NCI-H1694 (cell line): ENCODE measurements at regions not wholly inside any gene's neighbourhood (a gene's known extent, or its start where the extent isn't known, plus 50 kb on each side); places are given as distances from the start of the nearest gene placed in this dataset.
"Not testable (repeated sequence)": the region's sequence is repeated elsewhere in the genome, so short reads cannot be mapped to it uniquely, and the experiment has no call there.

Experiments used
- DNase-seq: peaks from one replicate; lab custom pipeline; 2025; lab: John Stamatoyannopoulos, UW

- DNase-seq: no peak
These were observed 141.7 kb downstream of the C3orf38 start for GRCh38 chr3:88291486-88291885.

GRCh38 chr3:88298189-88298588, 148.4 kb downstream of the C3orf38 start:
- DNase-seq: no peak

- no peak for DNase-seq
These were observed 151.7 kb downstream of the C3orf38 start for GRCh38 chr3:88301273-88301995.

GRCh38 chr3:88301996-88302393, 152.2 kb downstream of the C3orf38 start:
- DNase-seq: no peak

- DNase-seq: not testable (repeated sequence)
These were observed 153.7 kb downstream of the C3orf38 start for GRCh38 chr3:88303331-88303904.

- no peak for DNase-seq
These were observed 157.9 kb downstream of the C3orf38 start for GRCh38 chr3:88307666-88308065.

- DNase-seq: no peak
These were observed 162.1 kb downstream of the C3orf38 start for GRCh38 chr3:88311826-88312225.

GRCh38 chr3:88312256-88312655, 162.5 kb downstream of the C3orf38 start:
- no peak for DNase-seq

- DNase-seq: no peak
These were observed 168.3 kb downstream of the C3orf38 start for GRCh38 chr3:88318067-88318466.

GRCh38 chr3:88321363-88322050, 171.7 kb downstream of the C3orf38 start:
- DNase-seq: no peak

GRCh38 chr3:88324788-88325187, 175.0 kb downstream of the C3orf38 start:
- no peak for DNase-seq

GRCh38 chr3:88334187-88334868, 184.6 kb downstream of the C3orf38 start:
- no peak for DNase-seq

- DNase-seq: no peak
These were observed 187.1 kb downstream of the C3orf38 start for GRCh38 chr3:88336894-88337293.

- DNase-seq: no peak
These were observed 193.5 kb downstream of the C3orf38 start for GRCh38 chr3:88343264-88343663.

GRCh38 chr3:88346643-88347042, 196.9 kb downstream of the C3orf38 start:
- no peak for DNase-seq

GRCh38 chr3:88362428-88362827, 212.7 kb downstream of the C3orf38 start:
- DNase-seq: no peak

- DNase-seq: no peak
These were observed 215.2 kb downstream of the C3orf38 start for GRCh38 chr3:88364926-88365325.

- DNase-seq: no peak
These were observed 219.6 kb downstream of the C3orf38 start for GRCh38 chr3:88369337-88369736.

- DNase-seq: no peak
These were observed 220.0 kb downstream of the C3orf38 start for GRCh38 chr3:88369767-88370166.

GRCh38 chr3:88385090-88385489, 235.3 kb downstream of the C3orf38 start:
- no peak for DNase-seq

GRCh38 chr3:88398581-88398980, 248.8 kb downstream of the C3orf38 start:
- DNase-seq: no peak

- no peak for DNase-seq
These were observed 253.6 kb downstream of the C3orf38 start for GRCh38 chr3:88403319-88403718.

- no peak for DNase-seq
These were observed 258.3 kb downstream of the C3orf38 start for GRCh38 chr3:88408097-88408496.
